ENCODE measurements at regions not wholly inside any gene's neighbourhood (a gene's known extent, or its start where the extent isn't known, plus 50 kb on each side); places are given as distances from the start of the nearest gene placed in this dataset.

DNA sequence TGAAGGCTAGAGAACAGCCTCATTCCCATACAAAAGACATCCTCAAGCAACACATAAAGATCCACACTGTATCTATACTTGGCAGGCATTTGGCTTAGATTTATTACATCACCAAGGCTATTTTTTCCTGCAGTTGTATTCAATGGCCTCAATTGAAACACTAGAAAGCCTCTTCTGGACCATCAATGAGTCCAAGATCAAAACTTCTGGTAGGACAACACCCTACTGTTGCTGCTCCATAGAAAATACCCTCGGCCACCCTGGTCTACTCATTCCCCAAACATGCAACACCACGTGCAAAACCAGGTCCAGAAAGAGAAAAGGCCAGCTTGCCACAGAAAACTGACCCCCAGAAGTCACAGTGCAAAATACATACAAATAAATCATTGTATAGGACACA lies 56.9 kb upstream of the CADM1 start:
- DNase-seq, result no peak

DNA sequence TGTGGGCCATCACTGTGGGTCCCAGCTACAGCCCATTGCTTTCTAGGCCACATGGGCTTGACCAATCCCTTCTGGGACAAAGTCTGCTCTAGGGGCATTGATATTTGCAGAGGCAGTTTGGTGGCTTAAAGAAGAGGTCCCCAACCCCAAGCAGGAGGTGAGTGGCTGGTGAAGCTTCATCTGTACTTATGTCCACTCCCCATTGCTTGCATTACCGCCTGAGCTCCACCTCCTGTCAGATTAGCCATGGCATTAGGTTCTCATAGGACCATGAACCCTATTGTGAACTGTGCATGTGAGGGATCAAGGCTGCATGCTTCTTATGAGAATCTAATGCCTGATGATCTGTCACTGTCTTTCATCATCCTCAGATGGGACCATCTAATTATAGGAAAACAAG lies 54.4 kb upstream of the CADM1 start:
- DNase-seq, result no peak

DNA sequence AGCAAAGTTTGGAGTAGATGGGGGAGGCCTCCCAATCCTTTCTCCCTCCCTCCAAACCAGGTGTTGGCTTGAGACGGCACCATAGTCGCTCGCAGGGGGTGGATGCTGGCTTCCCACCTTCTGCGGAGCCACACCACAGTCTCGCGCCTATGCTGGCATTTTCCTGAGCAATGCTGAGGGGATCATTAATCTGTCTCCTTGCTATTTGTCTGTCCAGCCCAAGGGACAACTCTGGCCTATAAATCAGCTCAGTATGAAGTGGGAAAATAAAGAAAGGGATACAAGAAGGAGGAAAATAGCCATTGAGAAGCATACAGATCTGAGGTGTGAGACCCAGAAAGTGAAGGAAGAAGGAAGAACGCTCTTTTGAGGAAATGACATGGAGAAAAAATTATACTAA lies 53.5 kb upstream of the CADM1 start:
- no peak for DNase-seq

DNA sequence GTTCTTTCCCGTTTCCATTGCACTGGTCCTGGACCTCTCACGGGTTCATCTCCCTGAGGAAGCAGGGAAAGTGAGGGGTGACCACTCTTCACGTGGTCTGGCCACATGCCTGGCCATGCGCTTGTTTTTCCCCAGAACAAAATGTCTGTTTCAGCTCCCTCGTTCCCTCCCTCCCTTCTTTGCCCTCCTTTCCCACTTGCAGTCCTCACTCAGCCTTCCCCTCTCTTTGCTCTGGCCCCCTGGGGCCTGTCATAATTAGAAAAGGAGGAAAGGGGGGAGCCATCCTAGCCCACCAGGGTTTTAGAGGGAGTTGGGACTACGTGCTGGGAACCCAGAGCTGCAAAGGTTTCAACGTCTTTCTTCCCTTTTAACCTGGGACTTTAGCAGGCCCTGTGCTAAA lies 52.8 kb upstream of the CADM1 start:
- DNase-seq, result no peak

DNA sequence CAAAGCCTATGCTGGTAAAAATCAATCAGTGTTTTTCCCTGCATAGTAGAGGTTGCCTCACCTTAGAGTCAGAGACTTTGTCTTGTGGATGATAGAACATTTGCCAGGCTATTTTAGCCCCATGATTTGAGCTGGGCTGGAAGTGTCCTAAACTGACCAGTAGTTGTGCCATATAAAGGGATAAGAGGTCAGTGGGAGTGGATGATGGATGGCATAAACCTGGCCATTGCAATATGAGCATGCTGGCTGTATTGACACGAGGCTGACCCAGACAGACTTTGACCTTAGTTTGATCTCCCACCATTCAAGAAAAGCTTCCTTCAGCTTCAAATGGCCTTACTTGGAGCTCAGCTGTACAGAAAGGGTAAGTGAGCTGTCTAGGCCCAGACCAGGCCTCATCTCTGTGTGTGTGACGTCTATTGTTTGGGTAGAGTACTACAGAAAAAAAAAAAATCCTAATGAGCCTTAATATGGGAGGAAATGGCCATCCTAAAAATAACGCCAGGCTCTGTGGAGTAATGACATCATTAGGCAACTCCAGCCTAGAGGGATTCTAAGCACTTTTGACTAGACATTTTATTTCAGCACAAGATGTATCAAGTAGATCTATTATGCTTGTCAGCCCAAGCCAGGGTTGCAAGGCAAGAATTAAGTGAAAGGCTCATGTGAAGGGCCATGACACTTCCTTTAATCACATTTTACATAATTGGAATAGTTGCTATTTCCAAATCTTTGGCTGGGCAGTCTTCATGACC lies 51.3 kb upstream of the CADM1 start:
- no peak for DNase-seq

Measured in NCI-H1436 treated with DMSO at 0.1 percent for 48 hours (cell line).